Keratinocyte (primary cell): ENCODE measurements at regions not wholly inside any gene's neighbourhood (a gene's known extent, or its start where the extent isn't known, plus 50 kb on each side); places are given as distances from the start of the nearest gene placed in this dataset.

Source experiments
- DNase-seq: peaks from one replicate; pipeline ENCODE4 v3.0.0-alpha.2; 2011; ENCODE audit warnings: low read depth, missing footprints, low spot score
- FAIRE-seq: peaks from 2 replicates; lab custom pipeline; 2011; peaks lifted over from hg19 to GRCh38; lab: Jason Lieb, UNC
- H2AFZ ChIP-seq: 2 replicates; pipeline ENCODE4 v1.6.0; 2012; ENCODE audit warnings: low read length, control low read depth, inconsistent platforms; ENCODE audit not compliant: control insufficient read depth
- H3K27ac ChIP-seq: 2 replicates; pipeline ENCODE4 v1.5.1; 2011; ENCODE audit warnings: low read length; ENCODE audit not compliant: control insufficient read depth, insufficient read depth
- H3K27me3 ChIP-seq: 3 replicates; pipeline ENCODE4 v1.6.0; 2011; ENCODE audit warnings: low read length; ENCODE audit not compliant: control insufficient read depth, insufficient read depth; ENCODE audit errors: extremely low read depth
- H3K36me3 ChIP-seq, 2 experiments: 2 replicates in 1 of 2; 3 replicates in 1 of 2; pipeline ENCODE4 v1.5.1; 2011; ENCODE audit warnings: low read length in 2 of 2, mild to moderate bottlenecking in 1 of 2; ENCODE audit not compliant: control insufficient read depth in 2 of 2, insufficient read depth in 2 of 2; ENCODE audit errors: extremely low read depth in 1 of 2
- H3K4me1 ChIP-seq: 3 replicates; pipeline ENCODE4 v1.5.1; 2011; ENCODE audit warnings: low read length; ENCODE audit not compliant: control insufficient read depth, insufficient read depth; ENCODE audit errors: extremely low read depth
- H3K4me2 ChIP-seq: 3 replicates; pipeline ENCODE4 v1.6.0; 2011; ENCODE audit warnings: low read depth, low read length; ENCODE audit not compliant: control insufficient read depth, insufficient read depth; ENCODE audit errors: extremely low read depth
- H3K4me3 ChIP-seq, 3 experiments: fragments of 200-600 bp in 1 of 3; sonication (generic) in 1 of 3; 2 replicates in 2 of 3; 3 replicates in 1 of 3; pipeline ENCODE4 v1.5.1; 2011 to 2016; ENCODE audit warnings: low read length in 3 of 3, mild to moderate bottlenecking in 3 of 3, control low read depth in 2 of 3, inconsistent platforms in 1 of 3, low read depth in 1 of 3, mixed read lengths in 1 of 3, mixed run types in 1 of 3, moderate library complexity in 1 of 3; ENCODE audit not compliant: control insufficient read depth in 2 of 3, insufficient read depth in 2 of 3; ENCODE audit errors: extremely low read depth in 1 of 3
- H3K79me2 ChIP-seq: 2 replicates; pipeline ENCODE4 v1.6.0; 2012; ENCODE audit warnings: low read length; ENCODE audit not compliant: control insufficient read depth, insufficient read depth
- H3K9ac ChIP-seq: 3 replicates; pipeline ENCODE4 v1.6.0; 2011; ENCODE audit warnings: low read length; ENCODE audit not compliant: control insufficient read depth, insufficient read depth; ENCODE audit errors: extremely low read depth
- H3K9me1 ChIP-seq: 3 replicates; pipeline ENCODE4 v1.6.0; 2011; ENCODE audit warnings: low read length; ENCODE audit not compliant: control insufficient read depth, insufficient read depth; ENCODE audit errors: extremely low read depth
- H3K9me3 ChIP-seq: 2 replicates; pipeline ENCODE4 v1.5.1; 2012; ENCODE audit warnings: low read depth, low read length; ENCODE audit not compliant: control insufficient read depth
- H4K20me1 ChIP-seq: 3 replicates; pipeline ENCODE4 v1.6.0; 2011; ENCODE audit warnings: low read length; ENCODE audit not compliant: control insufficient read depth, insufficient read depth; ENCODE audit errors: extremely low read depth
- EZH2 ChIP-seq: IDR thresholded peaks from one replicate; pipeline ENCODE4 v1.6.1; 2012; ENCODE audit warnings: inconsistent platforms, mild to moderate bottlenecking, low read length, moderate library complexity
- dilution Hi-C: fragments of 300-500 bp; cut with MboI; formaldehyde crosslinking; loops from one replicate; pipeline ENCODE4 v1.7.0; 2020; ENCODE audit warnings: low sequenced_read_pairs; ENCODE audit not compliant: extremely low pct_ligation_motif_present
- TF ChIP-seq, protein P1 (sequence below), 3 experiments: IDR thresholded peaks in 1 of 3; conservative IDR thresholded peaks in 1 of 3; optimal IDR thresholded peaks in 1 of 3; 2 replicates in 2 of 3; 3 replicates in 1 of 3; pipeline versions ENCODE3 to v1.5.1; 2011; ENCODE audit warnings: low read length in 3 of 3, mild to moderate bottlenecking in 3 of 3, moderate library complexity in 2 of 3, control low read depth in 1 of 3, inconsistent platforms in 1 of 3; ENCODE audit not compliant: insufficient read depth in 2 of 3; ENCODE audit errors: extremely low read depth in 1 of 3

DNA sequence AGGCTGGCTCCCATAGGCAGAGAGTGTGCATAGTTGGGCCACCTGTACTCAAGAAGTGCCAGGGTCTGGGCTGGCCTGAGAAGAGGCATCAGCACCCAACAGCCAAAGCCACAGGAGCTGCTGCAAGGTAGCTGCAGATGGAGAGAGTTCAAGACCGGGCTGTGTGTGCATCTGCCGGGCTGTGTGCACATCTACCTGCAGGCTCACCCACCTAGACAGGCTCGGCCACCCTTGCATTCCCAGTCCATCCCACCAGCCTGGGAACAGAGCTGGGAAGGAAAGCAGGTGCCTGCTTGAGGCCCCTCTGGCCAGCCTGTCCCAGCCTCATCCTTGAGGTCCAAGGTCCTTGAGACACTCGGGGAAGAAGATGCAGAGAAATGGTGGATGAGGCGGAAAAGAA, 194.4 kb upstream of the AJAP1 start:
- Histone ChIP-seq H3K4me2 (no peak overlapping the region), H3K4me3 (no peak overlapping the region), H3K79me2 (no peaks in the 10 kb centered on the region), H3K9me3 (peaks cover 5% of the 10 kb centered on the region), H4K20me1 (no peaks in the 10 kb centered on the region), H3K9me1 (no peaks in the 10 kb centered on the region), H3K27me3 (no peaks in the 10 kb centered on the region), H3K36me3 (no peaks in the 10 kb centered on the region), H2AFZ (no peak overlapping the region), H3K9ac (no peak overlapping the region), H3K27ac (no peak overlapping the region), H3K4me1 (no peaks in the 10 kb centered on the region)
- TF ChIP-seq, protein P1, sequence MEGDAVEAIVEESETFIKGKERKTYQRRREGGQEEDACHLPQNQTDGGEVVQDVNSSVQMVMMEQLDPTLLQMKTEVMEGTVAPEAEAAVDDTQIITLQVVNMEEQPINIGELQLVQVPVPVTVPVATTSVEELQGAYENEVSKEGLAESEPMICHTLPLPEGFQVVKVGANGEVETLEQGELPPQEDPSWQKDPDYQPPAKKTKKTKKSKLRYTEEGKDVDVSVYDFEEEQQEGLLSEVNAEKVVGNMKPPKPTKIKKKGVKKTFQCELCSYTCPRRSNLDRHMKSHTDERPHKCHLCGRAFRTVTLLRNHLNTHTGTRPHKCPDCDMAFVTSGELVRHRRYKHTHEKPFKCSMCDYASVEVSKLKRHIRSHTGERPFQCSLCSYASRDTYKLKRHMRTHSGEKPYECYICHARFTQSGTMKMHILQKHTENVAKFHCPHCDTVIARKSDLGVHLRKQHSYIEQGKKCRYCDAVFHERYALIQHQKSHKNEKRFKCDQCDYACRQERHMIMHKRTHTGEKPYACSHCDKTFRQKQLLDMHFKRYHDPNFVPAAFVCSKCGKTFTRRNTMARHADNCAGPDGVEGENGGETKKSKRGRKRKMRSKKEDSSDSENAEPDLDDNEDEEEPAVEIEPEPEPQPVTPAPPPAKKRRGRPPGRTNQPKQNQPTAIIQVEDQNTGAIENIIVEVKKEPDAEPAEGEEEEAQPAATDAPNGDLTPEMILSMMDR (optimal IDR thresholded peaks at IDR 0.05 in 1 of 3, IDR thresholded peaks at IDR 0.05 in 1 of 3, conservative IDR thresholded peaks at IDR 0.05 in 1 of 3; ENCODE audit: extremely low read depth in 1 of 3, insufficient read depth in 2 of 3, low read length in 3 of 3), result no peak
- no peak for TF ChIP-seq EZH2
- DNase-seq (no peak), FAIRE-seq (no peak)
- dilution Hi-C loops, result no loop called here

DNA sequence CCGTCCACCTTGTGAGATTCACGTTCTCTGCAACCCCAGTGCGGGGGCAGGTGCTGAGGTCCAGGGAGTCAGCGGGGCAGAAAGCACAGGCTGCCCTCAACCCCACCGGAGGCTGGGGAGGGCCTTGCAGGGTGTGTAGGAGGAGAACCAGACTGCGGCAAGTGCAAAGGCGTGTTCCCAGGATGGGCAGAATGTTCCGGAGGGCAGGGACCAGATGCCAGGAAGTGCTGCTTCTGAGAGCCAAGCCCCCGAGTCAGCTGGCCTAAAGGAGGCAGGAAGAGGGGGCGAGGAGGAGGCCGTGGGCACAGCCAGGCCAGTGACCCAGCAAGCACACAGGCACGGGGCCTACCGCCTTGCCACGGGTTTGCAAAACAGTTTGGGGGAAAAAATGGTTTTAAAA, 193.8 kb upstream of the AJAP1 start:
- H3K9ac ChIP-seq, result no peak overlapping the region
- H4K20me1 ChIP-seq, result no peaks in the 10 kb centered on the region
- no peak overlapping the region for H3K4me3 ChIP-seq
- H3K79me2 ChIP-seq, result no peaks in the 10 kb centered on the region
- no peaks in the 10 kb centered on the region for H3K9me1 ChIP-seq
- no peak overlapping the region for H3K27ac ChIP-seq
- H3K9me3 ChIP-seq, result peaks cover 5% of the 10 kb centered on the region
- TF ChIP-seq EZH2, result no peak
- TF ChIP-seq, protein P1 (optimal IDR thresholded peaks at IDR 0.05 in 1 of 3, IDR thresholded peaks at IDR 0.05 in 1 of 3, conservative IDR thresholded peaks at IDR 0.05 in 1 of 3; ENCODE audit: extremely low read depth in 1 of 3, insufficient read depth in 2 of 3, low read length in 3 of 3), result no peak
- no peak overlapping the region for H2AFZ ChIP-seq
- DNase-seq (no peak), FAIRE-seq (no peak)
- no peaks in the 10 kb centered on the region for H3K36me3 ChIP-seq
- no peak overlapping the region for H3K4me2 ChIP-seq
- H3K27me3 ChIP-seq, result no peaks in the 10 kb centered on the region
- dilution Hi-C loops, result no loop called here
- H3K4me1 ChIP-seq, result no peaks in the 10 kb centered on the region
